C4-2B (cell line): ENCODE measurements at regions not wholly inside any gene's neighbourhood (a gene's known extent, or its start where the extent isn't known, plus 50 kb on each side); places are given as distances from the start of the nearest gene placed in this dataset.
"Not testable (repeated sequence)": the region's sequence is repeated elsewhere in the genome, so short reads cannot be mapped to it uniquely, and the experiment has no call there.

Source experiments
- H3K27ac ChIP-seq: fragments of 450-650 bp; 2 replicates; pipeline ENCODE4 v1.5.1; 2017
- ZFX ChIP-seq: fragments of 450-650 bp; IDR thresholded peaks from 2 replicates; pipeline ENCODE4 v1.6.1; 2017
- TF ChIP-seq, protein P1 (sequence below): fragments of 450-650 bp; conservative IDR thresholded peaks from 2 replicates; pipeline ENCODE4 v1.5.1; 2017; ENCODE audit warnings: mild to moderate bottlenecking

DNA sequence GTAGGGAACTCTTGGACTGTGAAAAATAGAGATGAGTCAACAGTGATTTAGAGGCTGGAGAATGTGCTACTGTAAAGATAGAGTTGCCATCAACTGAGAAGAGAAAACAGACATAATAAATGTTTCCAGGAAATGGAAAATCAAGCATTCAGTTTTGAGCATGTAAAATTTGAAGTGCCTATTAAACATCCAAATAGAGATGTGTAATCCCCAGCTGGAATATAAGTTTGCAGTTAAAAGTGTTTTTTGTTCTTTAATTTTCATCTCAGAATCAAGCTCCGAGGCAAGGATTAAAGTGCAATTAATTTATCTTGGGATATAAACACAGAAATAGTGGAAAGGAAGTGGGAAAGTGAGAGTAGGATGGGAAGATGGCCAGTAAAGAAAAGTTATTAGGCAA, 666.0 kb upstream of the RAG2 start:
- H3K27ac ChIP-seq = no peak overlapping the region
- TF ChIP-seq, protein P1, sequence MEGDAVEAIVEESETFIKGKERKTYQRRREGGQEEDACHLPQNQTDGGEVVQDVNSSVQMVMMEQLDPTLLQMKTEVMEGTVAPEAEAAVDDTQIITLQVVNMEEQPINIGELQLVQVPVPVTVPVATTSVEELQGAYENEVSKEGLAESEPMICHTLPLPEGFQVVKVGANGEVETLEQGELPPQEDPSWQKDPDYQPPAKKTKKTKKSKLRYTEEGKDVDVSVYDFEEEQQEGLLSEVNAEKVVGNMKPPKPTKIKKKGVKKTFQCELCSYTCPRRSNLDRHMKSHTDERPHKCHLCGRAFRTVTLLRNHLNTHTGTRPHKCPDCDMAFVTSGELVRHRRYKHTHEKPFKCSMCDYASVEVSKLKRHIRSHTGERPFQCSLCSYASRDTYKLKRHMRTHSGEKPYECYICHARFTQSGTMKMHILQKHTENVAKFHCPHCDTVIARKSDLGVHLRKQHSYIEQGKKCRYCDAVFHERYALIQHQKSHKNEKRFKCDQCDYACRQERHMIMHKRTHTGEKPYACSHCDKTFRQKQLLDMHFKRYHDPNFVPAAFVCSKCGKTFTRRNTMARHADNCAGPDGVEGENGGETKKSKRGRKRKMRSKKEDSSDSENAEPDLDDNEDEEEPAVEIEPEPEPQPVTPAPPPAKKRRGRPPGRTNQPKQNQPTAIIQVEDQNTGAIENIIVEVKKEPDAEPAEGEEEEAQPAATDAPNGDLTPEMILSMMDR = no peak
- TF ChIP-seq ZFX = no peak

DNA sequence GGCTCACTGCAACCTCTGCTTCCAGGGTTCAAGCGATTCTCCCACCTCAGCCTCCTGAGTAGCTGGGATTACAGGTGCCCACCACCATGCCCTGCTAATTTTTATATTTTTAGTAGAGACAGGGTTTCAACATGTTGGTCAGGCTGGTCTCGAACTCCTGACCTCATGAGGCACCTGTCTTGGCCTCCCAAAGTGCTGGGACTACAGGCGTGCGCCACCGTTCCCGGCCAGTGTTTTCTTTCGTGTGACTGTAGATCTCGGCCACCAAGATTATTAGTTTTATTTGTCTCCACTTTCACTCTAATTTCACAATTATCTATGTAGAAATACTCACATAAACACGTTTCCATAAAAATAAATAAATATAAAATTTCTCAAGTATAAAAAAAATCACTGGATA, 665.4 kb upstream of the RAG2 start:
- H3K27ac ChIP-seq = not testable (repeated sequence)

DNA sequence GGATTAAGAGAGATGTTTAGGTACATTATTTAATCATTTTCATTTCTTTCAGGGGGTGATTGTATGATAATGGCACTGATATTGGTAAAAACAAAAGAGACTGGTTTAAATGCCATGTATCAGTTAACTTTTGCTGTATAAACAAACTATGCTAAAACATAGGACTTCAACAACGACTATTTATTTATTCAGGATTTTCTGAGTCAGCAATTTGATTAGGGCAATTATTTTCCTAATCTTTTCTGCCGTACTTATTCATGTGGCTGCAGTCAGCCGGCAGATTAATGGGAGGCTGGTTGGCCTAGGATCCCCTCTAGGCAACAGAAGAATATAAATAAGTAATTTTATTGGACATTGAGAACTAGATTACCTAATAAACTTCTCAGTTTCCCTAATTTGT, 661.7 kb upstream of the RAG2 start:
- TF ChIP-seq, protein P1 = no peak
- TF ChIP-seq ZFX = no peak
- no peak overlapping the region for H3K27ac ChIP-seq

DNA sequence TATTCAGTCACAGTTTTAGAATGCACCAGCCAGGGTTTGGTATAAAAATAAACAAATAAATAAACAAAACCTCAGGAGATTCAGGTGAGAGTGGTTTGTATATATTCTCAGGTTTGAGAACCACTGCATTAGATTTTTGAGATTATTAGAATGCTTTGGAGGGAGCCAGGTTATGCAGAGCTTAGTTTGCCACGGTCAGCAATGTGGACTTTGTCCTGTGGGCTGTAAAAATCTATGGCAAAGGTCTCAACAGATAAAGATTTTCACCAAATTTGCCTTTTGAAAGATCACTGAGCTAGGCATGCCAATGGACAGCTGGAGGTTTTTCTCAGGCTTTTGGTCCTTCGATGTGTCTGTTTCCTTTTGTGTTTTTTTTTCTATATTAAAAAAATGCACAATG, 650.1 kb upstream of the RAG2 start:
- TF ChIP-seq, protein P1 = no peak
- no peak for TF ChIP-seq ZFX
- H3K27ac ChIP-seq = no peak overlapping the region

DNA sequence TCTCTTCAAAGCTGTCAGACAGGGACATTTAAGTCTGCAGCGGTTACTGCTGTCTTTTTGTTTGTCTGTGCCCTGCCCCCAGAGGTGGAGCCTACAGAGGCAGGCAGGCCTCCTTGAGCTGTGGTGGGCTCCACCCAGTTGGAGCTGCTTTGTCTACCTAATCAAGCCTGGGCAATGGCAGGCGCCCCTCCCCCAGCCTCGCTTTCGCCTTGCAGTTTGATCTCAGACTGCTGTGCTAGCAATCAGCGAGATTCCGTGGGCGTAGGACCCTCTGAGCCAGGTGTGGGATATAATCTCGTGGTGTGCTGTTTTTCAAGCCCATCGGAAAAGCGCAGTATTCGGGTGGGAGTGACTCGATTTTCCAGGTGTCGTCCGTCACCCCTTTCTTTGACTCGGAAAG, 648.1 kb upstream of the RAG2 start:
- H3K27ac ChIP-seq = not testable (repeated sequence)

DNA sequence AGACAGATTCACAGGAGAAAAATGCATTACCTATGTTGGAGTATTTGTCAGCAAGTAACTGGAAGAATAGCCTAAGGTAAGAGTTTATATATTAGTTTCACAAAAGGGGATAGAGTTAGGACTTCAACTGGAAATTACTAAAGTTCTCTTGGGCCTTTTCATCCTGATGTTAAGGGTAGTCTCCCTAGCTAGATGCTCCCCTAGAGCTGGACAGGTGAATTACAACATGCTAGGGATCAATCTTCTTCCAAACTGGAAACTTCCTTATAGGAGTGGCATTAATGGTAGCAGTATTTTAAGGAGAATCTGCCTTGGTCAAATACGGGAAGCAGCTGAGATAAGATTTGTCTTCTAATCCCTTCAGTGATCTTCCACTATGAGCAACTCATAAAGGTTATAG, 632.8 kb upstream of the RAG2 start:
- no peak for TF ChIP-seq ZFX
- TF ChIP-seq, protein P1 = peak; percentile 38
- no peak overlapping the region for H3K27ac ChIP-seq

DNA sequence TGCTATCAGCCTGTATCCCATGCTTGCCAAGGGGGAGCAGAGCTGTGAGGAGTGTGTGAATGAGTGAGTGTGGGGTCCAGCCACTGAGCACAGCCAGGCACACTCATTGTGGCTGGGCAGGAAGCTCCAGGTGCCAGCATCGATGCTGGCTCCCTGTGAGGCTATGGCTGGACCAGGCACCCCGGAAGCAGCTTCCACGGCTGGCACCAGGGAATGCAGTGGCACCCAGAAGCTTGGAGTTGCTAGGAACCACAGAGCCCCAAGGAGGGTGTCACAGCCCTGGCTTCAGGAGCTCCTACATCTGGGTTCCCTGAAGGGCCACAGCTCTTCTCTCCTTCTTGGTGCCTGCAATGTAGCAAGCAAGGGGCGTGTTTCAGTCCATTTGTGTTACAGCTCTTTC, 625.9 kb upstream of the RAG2 start:
- TF ChIP-seq, protein P1 = no peak
- TF ChIP-seq ZFX = no peak

DNA sequence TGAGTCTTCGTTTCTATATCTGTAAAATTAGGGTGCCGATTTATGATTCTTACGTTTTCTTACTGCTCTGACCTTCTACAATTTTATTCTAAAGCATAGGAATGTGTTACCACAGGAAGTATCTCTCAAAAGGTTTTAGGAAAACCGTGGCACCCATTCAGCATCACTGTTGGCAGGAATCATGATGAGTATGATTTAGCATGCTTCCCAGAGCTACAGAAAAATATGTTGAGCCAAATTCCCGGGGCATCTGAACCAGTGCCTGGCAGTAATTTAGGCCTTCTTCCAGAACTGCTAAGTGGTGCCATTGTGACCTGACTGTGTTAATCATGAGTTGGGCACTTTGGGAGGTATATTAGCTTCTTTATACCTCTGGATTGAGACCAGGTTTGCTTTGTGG, 605.0 kb upstream of the RAG2 start:
- no peak overlapping the region for H3K27ac ChIP-seq
- TF ChIP-seq ZFX = no peak
- TF ChIP-seq, protein P1 = no peak

More for the DNA sequence above, 625.9 kb upstream of the RAG2 start:
- no peak overlapping the region for H3K27ac ChIP-seq

DNA sequence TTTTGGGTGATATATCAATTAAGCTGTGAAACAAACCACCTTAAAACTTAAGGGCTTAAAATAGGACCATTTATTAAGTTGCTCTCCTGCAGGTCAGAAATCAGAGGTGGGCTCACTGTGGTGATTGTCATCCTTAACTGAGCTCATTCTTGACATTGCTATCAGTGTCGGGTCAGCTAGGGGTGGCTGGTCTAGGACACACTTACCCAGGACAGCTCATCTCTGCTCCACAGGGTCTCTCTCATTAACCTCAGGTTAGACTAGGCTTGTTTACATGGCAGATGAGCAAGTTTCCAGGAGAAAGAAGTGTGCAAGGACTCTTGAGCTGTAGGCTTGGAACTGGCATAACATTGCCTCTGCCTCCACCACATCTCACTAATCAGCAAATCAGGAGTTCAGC, 601.0 kb upstream of the RAG2 start:
- no peak for TF ChIP-seq ZFX
- TF ChIP-seq, protein P1 = no peak

More for the DNA sequence above, 601.0 kb upstream of the RAG2 start:
- no peak overlapping the region for H3K27ac ChIP-seq
